Tibial nerve (tissue), 4 donors: ENCODE measurements at regions not wholly inside any gene's neighbourhood (a gene's known extent, or its start where the extent isn't known, plus 50 kb on each side); places are given as distances from the start of the nearest gene placed in this dataset.

Experiments
- DNase-seq, 2 donors: peaks; one replicate each; pipeline ENCODE4 v3.0.0-alpha.2; 2019; ENCODE audit warnings: low spot score in 2 of 2
- H3K27ac ChIP-seq, 4 donors: fragments of 200-600 bp; sonication (generic) in 3 of 4; one replicate each; pipeline ENCODE4 v1.5.1; 2017 to 2019; ENCODE audit warnings: mild to moderate bottlenecking in 1 of 4
- H3K27me3 ChIP-seq, 2 donors: fragments of 200-600 bp; sonication (generic) in 1 of 2; one replicate each; pipeline versions ENCODE4 v1.5.1 to v1.6.0; 2017 to 2019
- H3K36me3 ChIP-seq, 3 donors: fragments of 200-600 bp; sonication (generic); one replicate each; pipeline ENCODE4 v1.5.1; 2018 to 2019
- H3K4me1 ChIP-seq, 4 donors: fragments of 200-600 bp; sonication (generic) in 3 of 4; one replicate each; pipeline ENCODE4 v1.5.1; 2017 to 2019
- H3K4me3 ChIP-seq, 4 donors: fragments of 200-600 bp; sonication (generic) in 3 of 4; one replicate each; pipeline ENCODE4 v1.5.1; 2017 to 2019; ENCODE audit warnings: mild to moderate bottlenecking in 1 of 4, moderate library complexity in 1 of 4
- H3K9me3 ChIP-seq, 4 donors: fragments of 200-600 bp; sonication (generic) in 3 of 4; one replicate each; pipeline ENCODE4 v1.5.1; 2017 to 2019
- CTCF ChIP-seq, 5 experiments: fragments of 200-600 bp in 3 of 5; fragments of 450-650 bp in 2 of 5; sonication (generic) in 3 of 5; IDR thresholded peaks; one replicate each; pipeline ENCODE4 v1.5.1; 2016 to 2019; ENCODE audit warnings: antibody characterized with exemption in 5 of 5, mild to moderate bottlenecking in 3 of 5, moderate library complexity in 2 of 5
- EP300 ChIP-seq, 2 donors: sonication (generic); formaldehyde crosslinking; IDR thresholded peaks; one replicate each; pipeline ENCODE4 v1.6.1; 2017; ENCODE audit warnings: antibody characterized with exemption in 2 of 2, mild to moderate bottlenecking in 1 of 2
- POLR2A ChIP-seq, 2 donors: fragments of 450-650 bp; IDR thresholded peaks; one replicate each; pipeline ENCODE4 v1.6.1; 2017; ENCODE audit warnings: antibody characterized with exemption in 2 of 2, mild to moderate bottlenecking in 2 of 2, moderate library complexity in 2 of 2
- WGBS, 2 donors: methylation state at CpG; one replicate each; pipeline ENCODE4 v1.1.5; 2018; 5-methylcytosine and 5-hydroxymethylcytosine counted together

GRCh38 chr3:99108508-99108907, 207.0 kb upstream of the DCBLD2 start:
- H3K4me1 ChIP-seq: peaks cover 0 to 7% (median 0%) of the 10 kb centered on the region in 4 donors
- TF ChIP-seq CTCF (IDR thresholded peaks at IDR 0.05): no peak
- TF ChIP-seq EP300 (IDR thresholded peaks at IDR 0.05): peak in 1 of 2 donors; percentile 65
- peak in 1 of 2 donors; percentile 16 for DNase-seq
- peak overlapping the region in 1 of 4 donors; percentile 56 for H3K27ac ChIP-seq
- no peaks in the 10 kb centered on the region for H3K27me3 ChIP-seq
- WGBS, 2 donors: 26 to 40% methylated on average over 2 of the region's 2 CpGs
- H3K9me3 ChIP-seq: no peaks in the 10 kb centered on the region
- H3K36me3 ChIP-seq: no peaks in the 10 kb centered on the region
- no peak overlapping the region for H3K4me3 ChIP-seq

GRCh38 chr3:99094606-99095005, 193.1 kb upstream of the DCBLD2 start:
- WGBS, 2 donors: 81 to 90% methylated on average over 2 of the region's 2 CpGs
- no peak for DNase-seq
- no peak overlapping the region for H3K27ac ChIP-seq
- H3K36me3 ChIP-seq: no peaks in the 10 kb centered on the region
- no peaks in the 10 kb centered on the region for H3K27me3 ChIP-seq
- H3K9me3 ChIP-seq: no peaks in the 10 kb centered on the region
- TF ChIP-seq CTCF (IDR thresholded peaks at IDR 0.05) (no peak), POLR2A (IDR thresholded peaks at IDR 0.05) (no peak), EP300 (IDR thresholded peaks at IDR 0.05) (no peak)
- no peaks in the 10 kb centered on the region for H3K4me1 ChIP-seq
- H3K4me3 ChIP-seq: no peak overlapping the region

GRCh38 chr3:99087277-99087676, 185.8 kb upstream of the DCBLD2 start:
- Histone ChIP-seq H3K4me1 (no peaks in the 10 kb centered on the region), H3K4me3 (no peak overlapping the region), H3K27ac (no peak overlapping the region), H3K27me3 (no peaks in the 10 kb centered on the region), H3K9me3 (peaks cover 0 to 3% (median 0%) of the 10 kb centered on the region in 4 donors), H3K36me3 (no peaks in the 10 kb centered on the region)
- WGBS, 2 donors: 97 to 100% methylated on average over 2 of the region's 2 CpGs
- TF ChIP-seq EP300 (IDR thresholded peaks at IDR 0.05) (no peak), CTCF (IDR thresholded peaks at IDR 0.05) (no peak), POLR2A (IDR thresholded peaks at IDR 0.05) (no peak)
- no peak for DNase-seq

- no peak overlapping the region for H3K4me3 ChIP-seq
- 77 to 79% methylated on average over 4 of the region's 4 CpGs for WGBS, 2 donors
- no peaks in the 10 kb centered on the region for H3K36me3 ChIP-seq
- TF ChIP-seq CTCF (IDR thresholded peaks at IDR 0.05) (no peak), EP300 (IDR thresholded peaks at IDR 0.05) (no peak), POLR2A (IDR thresholded peaks at IDR 0.05) (no peak)
- peaks cover 0 to 3% (median 0%) of the 10 kb centered on the region in 4 donors for H3K9me3 ChIP-seq
- no peaks in the 10 kb centered on the region for H3K27me3 ChIP-seq
- no peak overlapping the region for H3K27ac ChIP-seq
- DNase-seq: no peak
- no peaks in the 10 kb centered on the region for H3K4me1 ChIP-seq
Measured at GRCh38 chr3:99084826-99085225, 183.3 kb upstream of the DCBLD2 start.

GRCh38 chr3:99084156-99084555, 182.7 kb upstream of the DCBLD2 start:
- Histone ChIP-seq H3K4me1 (no peaks in the 10 kb centered on the region), H3K27ac (no peak overlapping the region), H3K36me3 (no peaks in the 10 kb centered on the region), H3K9me3 (peaks cover 0 to 3% (median 0%) of the 10 kb centered on the region in 4 donors), H3K27me3 (no peaks in the 10 kb centered on the region), H3K4me3 (no peak overlapping the region)
- DNase-seq: no peak
- TF ChIP-seq EP300 (IDR thresholded peaks at IDR 0.05): no peak
- TF ChIP-seq POLR2A (IDR thresholded peaks at IDR 0.05): no peak
- no peak for TF ChIP-seq CTCF (IDR thresholded peaks at IDR 0.05)
- WGBS, 2 donors: 40 to 44% methylated on average over 2 of the region's 2 CpGs
